ENCODE measurements at regions not wholly inside any gene's neighbourhood (a gene's known extent, or its start where the extent isn't known, plus 50 kb on each side); places are given as distances from the start of the nearest gene placed in this dataset.

- no peak for DNase-seq
Observed at GRCh38 chr5:133827830-133828229, 140.6 kb downstream of the C5orf15 start.

GRCh38 chr5:133827011-133827410 is 141.4 kb downstream of the C5orf15 start:
- no peak for DNase-seq

GRCh38 chr5:133825631-133826289 is 142.7 kb downstream of the C5orf15 start:
- DNase-seq: peak; percentile 57

- DNase-seq: no peak
Observed at GRCh38 chr5:133824661-133825254, 143.7 kb downstream of the C5orf15 start.

- no peak for DNase-seq
Observed at GRCh38 chr5:133821889-133822288, 146.5 kb downstream of the C5orf15 start.

- DNase-seq: no peak
Observed at GRCh38 chr5:133821311-133821741, 147.1 kb downstream of the C5orf15 start.

GRCh38 chr5:133820507-133820906 is 147.9 kb downstream of the C5orf15 start:
- no peak for DNase-seq

GRCh38 chr5:133819977-133820471 is 148.4 kb downstream of the C5orf15 start:
- DNase-seq: no peak

- no peak for DNase-seq
Observed at GRCh38 chr5:133818869-133819600, 149.4 kb downstream of the C5orf15 start.

- DNase-seq: no peak
Observed at GRCh38 chr5:133818031-133818431, 150.4 kb downstream of the C5orf15 start.

GRCh38 chr5:133817456-133817855 is 151.0 kb downstream of the C5orf15 start:
- no peak for DNase-seq

GRCh38 chr5:133816791-133817190 is 151.6 kb downstream of the C5orf15 start:
- no peak for DNase-seq

GRCh38 chr5:133814152-133814551 is 154.3 kb downstream of the C5orf15 start:
- DNase-seq: no peak

- no peak for DNase-seq
Observed at GRCh38 chr5:133811168-133811567, 157.3 kb downstream of the C5orf15 start.

- DNase-seq: no peak
Observed at GRCh38 chr5:133809801-133810200, 158.6 kb downstream of the C5orf15 start.

GRCh38 chr5:133807348-133807747 is 161.1 kb downstream of the C5orf15 start:
- DNase-seq: no peak

GRCh38 chr5:133806847-133807246 is 161.6 kb downstream of the C5orf15 start:
- DNase-seq: no peak

GRCh38 chr5:133801955-133802751 is 166.3 kb downstream of the C5orf15 start:
- DNase-seq: no peak

- DNase-seq: no peak
Observed at GRCh38 chr5:133801431-133801830, 167.0 kb downstream of the C5orf15 start.

GRCh38 chr5:133799571-133800237 is 168.7 kb downstream of the C5orf15 start:
- no peak for DNase-seq

GRCh38 chr5:133797167-133797566 is 171.3 kb downstream of the C5orf15 start:
- DNase-seq: no peak

- DNase-seq: no peak
Observed at GRCh38 chr5:133796186-133796585, 172.2 kb downstream of the C5orf15 start.
